ENCODE measurements at regions not wholly inside any gene's neighbourhood (a gene's known extent, or its start where the extent isn't known, plus 50 kb on each side); places are given as distances from the start of the nearest gene placed in this dataset.

DNA sequence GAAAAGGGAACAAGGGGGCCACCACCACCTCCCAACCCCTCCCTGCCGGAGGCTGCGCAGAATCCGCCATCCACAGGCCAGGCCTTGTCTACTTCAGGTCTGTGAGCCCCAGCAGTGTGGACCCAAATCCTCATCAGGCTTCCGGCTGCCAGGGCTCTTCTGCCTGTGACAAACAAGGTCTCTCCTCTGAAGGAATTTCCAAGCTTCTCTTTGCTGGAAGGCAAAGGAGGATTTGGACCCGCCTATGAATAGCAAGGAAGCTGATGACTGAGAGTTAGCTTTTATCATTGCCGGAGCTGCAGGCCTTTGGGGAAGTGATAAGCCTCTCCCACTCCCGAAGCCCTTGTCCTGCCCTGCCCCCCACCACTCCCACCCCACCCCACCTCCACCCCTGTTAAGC, 93.7 kb upstream of the SH3BP4 start:
- TF ChIP-seq YY1 (IDR thresholded peaks at IDR 0.05; ENCODE audit: low read depth) (no peak), CREB1 (IDR thresholded peaks at IDR 0.05; ENCODE audit: low read depth) (no peak), RAD21 (IDR thresholded peaks at IDR 0.05; ENCODE audit: low read depth) (no peak), TEAD4 (IDR thresholded peaks at IDR 0.05) (no peak), TAF1 (IDR thresholded peaks at IDR 0.05; ENCODE audit: low read depth) (no peak), NFIC (IDR thresholded peaks at IDR 0.05) (no peak), CEBPB (IDR thresholded peaks at IDR 0.05) (no peak), ZBTB7A (IDR thresholded peaks at IDR 0.05; ENCODE audit: low read depth) (no peak), FOXM1 (IDR thresholded peaks at IDR 0.05; ENCODE audit: borderline replicate concordance, low read depth) (no peak), TCF12 (IDR thresholded peaks at IDR 0.05; ENCODE audit: low read depth) (no peak)
- TF ChIP-seq, protein P1, sequence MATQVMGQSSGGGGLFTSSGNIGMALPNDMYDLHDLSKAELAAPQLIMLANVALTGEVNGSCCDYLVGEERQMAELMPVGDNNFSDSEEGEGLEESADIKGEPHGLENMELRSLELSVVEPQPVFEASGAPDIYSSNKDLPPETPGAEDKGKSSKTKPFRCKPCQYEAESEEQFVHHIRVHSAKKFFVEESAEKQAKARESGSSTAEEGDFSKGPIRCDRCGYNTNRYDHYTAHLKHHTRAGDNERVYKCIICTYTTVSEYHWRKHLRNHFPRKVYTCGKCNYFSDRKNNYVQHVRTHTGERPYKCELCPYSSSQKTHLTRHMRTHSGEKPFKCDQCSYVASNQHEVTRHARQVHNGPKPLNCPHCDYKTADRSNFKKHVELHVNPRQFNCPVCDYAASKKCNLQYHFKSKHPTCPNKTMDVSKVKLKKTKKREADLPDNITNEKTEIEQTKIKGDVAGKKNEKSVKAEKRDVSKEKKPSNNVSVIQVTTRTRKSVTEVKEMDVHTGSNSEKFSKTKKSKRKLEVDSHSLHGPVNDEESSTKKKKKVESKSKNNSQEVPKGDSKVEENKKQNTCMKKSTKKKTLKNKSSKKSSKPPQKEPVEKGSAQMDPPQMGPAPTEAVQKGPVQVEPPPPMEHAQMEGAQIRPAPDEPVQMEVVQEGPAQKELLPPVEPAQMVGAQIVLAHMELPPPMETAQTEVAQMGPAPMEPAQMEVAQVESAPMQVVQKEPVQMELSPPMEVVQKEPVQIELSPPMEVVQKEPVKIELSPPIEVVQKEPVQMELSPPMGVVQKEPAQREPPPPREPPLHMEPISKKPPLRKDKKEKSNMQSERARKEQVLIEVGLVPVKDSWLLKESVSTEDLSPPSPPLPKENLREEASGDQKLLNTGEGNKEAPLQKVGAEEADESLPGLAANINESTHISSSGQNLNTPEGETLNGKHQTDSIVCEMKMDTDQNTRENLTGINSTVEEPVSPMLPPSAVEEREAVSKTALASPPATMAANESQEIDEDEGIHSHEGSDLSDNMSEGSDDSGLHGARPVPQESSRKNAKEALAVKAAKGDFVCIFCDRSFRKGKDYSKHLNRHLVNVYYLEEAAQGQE (IDR thresholded peaks at IDR 0.05; ENCODE audit: low read depth) = no peak
- TF ChIP-seq, protein P2, sequence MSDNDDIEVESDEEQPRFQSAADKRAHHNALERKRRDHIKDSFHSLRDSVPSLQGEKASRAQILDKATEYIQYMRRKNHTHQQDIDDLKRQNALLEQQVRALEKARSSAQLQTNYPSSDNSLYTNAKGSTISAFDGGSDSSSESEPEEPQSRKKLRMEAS (IDR thresholded peaks at IDR 0.05) = no peak
- TF ChIP-seq, protein P3, sequence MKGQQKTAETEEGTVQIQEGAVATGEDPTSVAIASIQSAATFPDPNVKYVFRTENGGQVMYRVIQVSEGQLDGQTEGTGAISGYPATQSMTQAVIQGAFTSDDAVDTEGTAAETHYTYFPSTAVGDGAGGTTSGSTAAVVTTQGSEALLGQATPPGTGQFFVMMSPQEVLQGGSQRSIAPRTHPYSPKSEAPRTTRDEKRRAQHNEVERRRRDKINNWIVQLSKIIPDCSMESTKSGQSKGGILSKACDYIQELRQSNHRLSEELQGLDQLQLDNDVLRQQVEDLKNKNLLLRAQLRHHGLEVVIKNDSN (IDR thresholded peaks at IDR 0.05) = no peak
